ENCODE measurements at regions not wholly inside any gene's neighbourhood (a gene's known extent, or its start where the extent isn't known, plus 50 kb on each side); places are given as distances from the start of the nearest gene placed in this dataset.

DNA sequence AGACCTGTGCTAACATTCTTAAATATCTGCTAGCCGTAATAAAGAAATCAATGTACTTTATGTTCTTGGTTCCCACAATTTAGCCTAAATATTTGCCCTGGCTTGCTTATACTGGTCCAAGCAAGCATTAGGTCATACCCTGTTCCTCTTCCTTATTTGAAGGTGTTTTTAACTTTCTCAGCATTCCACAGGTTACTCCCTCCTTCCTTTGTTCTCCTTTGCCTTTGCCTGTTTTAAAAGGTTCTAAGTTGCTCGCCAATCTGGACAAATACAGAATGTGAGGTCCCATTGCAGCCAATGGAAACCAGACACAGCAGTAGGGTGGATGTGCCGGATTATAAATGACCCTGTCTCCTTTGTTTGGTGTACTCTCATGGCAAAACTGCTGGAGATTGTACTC lies 436.8 kb upstream of the PCDH7 start:
- TF ChIP-seq EZH2 (IDR thresholded peaks at IDR 0.05; ENCODE audit: borderline replicate concordance, low read length) = no peak
- TF ChIP-seq, protein P1, sequence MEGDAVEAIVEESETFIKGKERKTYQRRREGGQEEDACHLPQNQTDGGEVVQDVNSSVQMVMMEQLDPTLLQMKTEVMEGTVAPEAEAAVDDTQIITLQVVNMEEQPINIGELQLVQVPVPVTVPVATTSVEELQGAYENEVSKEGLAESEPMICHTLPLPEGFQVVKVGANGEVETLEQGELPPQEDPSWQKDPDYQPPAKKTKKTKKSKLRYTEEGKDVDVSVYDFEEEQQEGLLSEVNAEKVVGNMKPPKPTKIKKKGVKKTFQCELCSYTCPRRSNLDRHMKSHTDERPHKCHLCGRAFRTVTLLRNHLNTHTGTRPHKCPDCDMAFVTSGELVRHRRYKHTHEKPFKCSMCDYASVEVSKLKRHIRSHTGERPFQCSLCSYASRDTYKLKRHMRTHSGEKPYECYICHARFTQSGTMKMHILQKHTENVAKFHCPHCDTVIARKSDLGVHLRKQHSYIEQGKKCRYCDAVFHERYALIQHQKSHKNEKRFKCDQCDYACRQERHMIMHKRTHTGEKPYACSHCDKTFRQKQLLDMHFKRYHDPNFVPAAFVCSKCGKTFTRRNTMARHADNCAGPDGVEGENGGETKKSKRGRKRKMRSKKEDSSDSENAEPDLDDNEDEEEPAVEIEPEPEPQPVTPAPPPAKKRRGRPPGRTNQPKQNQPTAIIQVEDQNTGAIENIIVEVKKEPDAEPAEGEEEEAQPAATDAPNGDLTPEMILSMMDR (IDR thresholded peaks at IDR 0.05; ENCODE audit: low read length) = no peak
